GM12878 (cell line): ENCODE measurements at regions not wholly inside any gene's neighbourhood (a gene's known extent, or its start where the extent isn't known, plus 50 kb on each side); places are given as distances from the start of the nearest gene placed in this dataset.

Experiments
- ATAC-seq: fragments of 200-7000 bp; cut with Tn5 transposase; 3 replicates; pipeline ENCODE4 v1.9.1; 2020; ENCODE audit warnings: mild to moderate bottlenecking, moderate library complexity
- BruUV-seq: library from RNA; stranded (reverse); fragments of 400-500 nt; replicated peaks from 2 replicates; lab custom pipeline; 2021; lab: Mats Ljungman, UMichigan
- CTCF ChIA-PET: fragments of 300-600 bp; sonication (Branson Sonifier 250); formaldehyde crosslinking; extraction: SDS; loops from one replicate; lab custom pipeline; 2021; ENCODE audit warnings: inconsistent platforms; lab: Yijun Ruan, JAX
- POLR2A ChIA-PET: fragments of 350-600 bp; formaldehyde crosslinking; extraction: SDS; loops from one replicate; lab custom pipeline; 2021; ENCODE audit warnings: inconsistent platforms; lab: Charles Lee
- RAD21 ChIA-PET: fragments of 300-600 bp; sonication (Branson Sonifier 250); formaldehyde crosslinking; loops from one replicate; lab custom pipeline; 2023; ENCODE audit warnings: antibody characterized with exemption; ENCODE audit not compliant: unreplicated experiment; lab: Charles Lee
- SMC1A ChIA-PET: fragments of 300-600 bp; sonication (Branson Sonifier 250); formaldehyde crosslinking; loops from one replicate; lab custom pipeline; 2023; ENCODE audit not compliant: unreplicated experiment, uncharacterized antibody; lab: Charles Lee
- DNase-seq: peaks from one replicate; pipeline ENCODE4 v3.0.0-alpha.2; 2011; ENCODE audit warnings: low read depth, low spot score
- FAIRE-seq: peaks from 3 replicates; lab custom pipeline; 2011; peaks lifted over from hg19 to GRCh38; lab: Jason Lieb, UNC
- H2AFZ ChIP-seq: 2 replicates; pipeline ENCODE4 v1.6.0; 2011; ENCODE audit warnings: low read depth, low read length, control low read depth; ENCODE audit not compliant: control insufficient read depth
- H3K27ac ChIP-seq: 2 replicates; pipeline ENCODE4 v1.5.1; 2011; ENCODE audit warnings: control low read depth; ENCODE audit not compliant: control insufficient read depth, insufficient read depth
- H3K27me3 ChIP-seq, 2 experiments: replicated peaks in 1 of 2; 2 replicates each; pipeline versions ENCODE4 v1.6.0 to v1.6.1; 2011; ENCODE audit warnings: low read length in 1 of 2; ENCODE audit not compliant: control insufficient read depth in 2 of 2, insufficient read depth in 2 of 2
- H3K36me3 ChIP-seq, 2 experiments: 2 replicates each; pipeline ENCODE4 v1.5.1; 2011; ENCODE audit warnings: low read length in 1 of 2; ENCODE audit not compliant: control insufficient read depth in 2 of 2, insufficient read depth in 2 of 2
- H3K4me1 ChIP-seq: 2 replicates; pipeline ENCODE4 v1.6.1; 2011; ENCODE audit warnings: mild to moderate bottlenecking, low read length, moderate library complexity, mixed read lengths; ENCODE audit not compliant: control insufficient read depth, insufficient read depth
- H3K4me2 ChIP-seq: 2 replicates; pipeline ENCODE4 v1.6.0; 2011; ENCODE audit warnings: control low read depth; ENCODE audit not compliant: control insufficient read depth, insufficient read depth
- H3K4me3 ChIP-seq: fragments of 200-600 bp; sonication (generic); 2 replicates; pipeline ENCODE4 v1.5.1; 2016
- H3K79me2 ChIP-seq: 2 replicates; pipeline ENCODE4 v1.6.0; 2011; ENCODE audit warnings: low read length; ENCODE audit not compliant: control insufficient read depth, insufficient read depth
- H3K9ac ChIP-seq: 2 replicates; pipeline ENCODE4 v1.8.0; 2011; ENCODE audit warnings: low read length, control low read depth, mixed read lengths; ENCODE audit not compliant: control insufficient read depth, insufficient read depth
- H3K9me3 ChIP-seq: replicated peaks from 3 replicates; pipeline ENCODE4 v1.5.1; 2011; ENCODE audit warnings: mild to moderate bottlenecking, low read length; ENCODE audit not compliant: control insufficient read depth, insufficient read depth
- H4K20me1 ChIP-seq: 2 replicates; pipeline ENCODE4 v1.6.0; 2011; ENCODE audit not compliant: control insufficient read depth, insufficient read depth
- BACH1 ChIP-seq: fragments of 450-650 bp; IDR thresholded peaks from 2 replicates; pipeline ENCODE4 v1.6.1; 2017; ENCODE audit warnings: mild to moderate bottlenecking, borderline replicate concordance
- WGBS: methylation state at CpG from one replicate; pipeline ENCODE4 v1.1.6; 2016; ENCODE audit warnings: low lambda C conversion rate; ENCODE audit not compliant: insufficient replicate concordance, insufficient coverage; ENCODE audit errors: missing lambda C conversion rate; 5-methylcytosine and 5-hydroxymethylcytosine counted together
- in situ Hi-C: fragments of 300-500 bp; cut with MboI; formaldehyde crosslinking; loops from 9 replicates; pipeline ENCODE4 v1.14.3; 2018; ENCODE audit warnings: mixed read lengths
- intact Hi-C: fragments of 100-400 bp; cut with micrococcal nuclease; formaldehyde crosslinking; loops from one replicate; pipeline ENCODE4 v1.14.2; 2022; ENCODE audit not compliant: unreplicated experiment
- TF ChIP-seq, protein P1 (sequence below): fragments of 450-650 bp; IDR thresholded peaks from 2 replicates; pipeline ENCODE4 v1.6.1; 2017; ENCODE audit warnings: borderline replicate concordance

DNA sequence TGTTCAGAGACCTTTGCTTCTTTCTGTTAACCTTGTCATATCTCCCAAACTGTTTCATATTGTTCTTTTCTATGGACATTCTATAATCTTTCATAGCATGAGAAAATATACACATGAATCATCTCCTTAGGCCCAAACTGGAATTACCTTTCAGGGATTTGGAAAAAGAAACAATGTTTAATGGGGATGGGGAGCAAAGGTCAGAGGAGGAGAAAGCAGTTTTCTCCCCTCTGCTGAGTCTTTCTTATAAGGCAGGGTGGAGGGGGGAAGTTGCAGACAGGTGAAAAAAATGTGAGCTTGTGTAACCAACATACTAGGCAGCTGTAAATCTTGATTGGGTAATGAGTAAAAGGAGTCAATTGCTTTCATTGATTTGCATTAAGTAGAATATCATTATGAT, 164.1 kb downstream of the BRINP2 start (continued):
- TF ChIP-seq, protein P1, sequence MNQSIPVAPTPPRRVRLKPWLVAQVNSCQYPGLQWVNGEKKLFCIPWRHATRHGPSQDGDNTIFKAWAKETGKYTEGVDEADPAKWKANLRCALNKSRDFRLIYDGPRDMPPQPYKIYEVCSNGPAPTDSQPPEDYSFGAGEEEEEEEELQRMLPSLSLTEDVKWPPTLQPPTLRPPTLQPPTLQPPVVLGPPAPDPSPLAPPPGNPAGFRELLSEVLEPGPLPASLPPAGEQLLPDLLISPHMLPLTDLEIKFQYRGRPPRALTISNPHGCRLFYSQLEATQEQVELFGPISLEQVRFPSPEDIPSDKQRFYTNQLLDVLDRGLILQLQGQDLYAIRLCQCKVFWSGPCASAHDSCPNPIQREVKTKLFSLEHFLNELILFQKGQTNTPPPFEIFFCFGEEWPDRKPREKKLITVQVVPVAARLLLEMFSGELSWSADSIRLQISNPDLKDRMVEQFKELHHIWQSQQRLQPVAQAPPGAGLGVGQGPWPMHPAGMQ: no peak

DNA sequence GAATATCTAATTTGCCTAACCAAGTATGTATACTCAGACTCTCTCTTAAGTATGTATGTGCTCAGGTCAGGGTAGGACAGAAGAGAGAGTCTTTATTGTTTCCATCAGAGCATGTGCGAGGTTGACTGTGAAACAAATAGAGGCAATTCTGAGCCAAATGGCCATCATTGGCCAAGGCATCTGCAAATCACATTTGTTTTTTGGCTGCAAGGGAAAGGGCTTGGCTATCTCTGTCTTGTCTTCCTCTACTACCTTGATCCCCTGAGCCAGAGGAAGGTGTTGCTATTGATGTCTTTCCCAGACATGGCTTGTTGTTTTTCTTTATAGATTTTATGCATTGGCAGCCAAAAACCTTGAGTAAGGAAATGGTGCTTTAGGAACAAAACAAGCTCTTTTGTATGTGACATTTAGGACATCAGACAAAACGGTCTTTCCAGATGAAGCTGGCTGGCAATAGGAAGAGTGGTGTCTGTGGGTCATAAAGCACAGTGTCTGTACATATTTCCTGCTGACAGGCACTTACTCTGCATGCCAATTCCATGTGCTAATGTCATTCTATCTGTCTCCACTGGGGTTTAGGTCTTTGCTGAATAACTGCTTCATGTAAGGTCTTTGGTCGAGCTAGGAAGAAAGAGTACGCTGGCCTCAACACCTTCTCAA, 163.3 kb downstream of the BRINP2 start:
- no TSS peak for BruUV-seq
- intact Hi-C loops: no loop called here
- Histone ChIP-seq H4K20me1 (no peaks in the 10 kb centered on the region), H3K9me3 (no peaks in the 10 kb centered on the region), H3K4me1 (no peaks in the 10 kb centered on the region), H3K79me2 (no peaks in the 10 kb centered on the region), H3K36me3 (no peaks in the 10 kb centered on the region), H3K4me3 (no peak overlapping the region), H3K4me2 (no peak overlapping the region), H2AFZ (no peak overlapping the region), H3K27me3 (no peaks in the 10 kb centered on the region), H3K9ac (no peak overlapping the region), H3K27ac (no peak overlapping the region)
- ChIA-PET CTCF (no interaction called here), SMC1A (interaction anchor here (1.1 kb wide), 1 partner anchor 572 kb away, joined by 3 read pairs; no protein-coding TSS in a partner anchor), RAD21 (no interaction called here), POLR2A (no interaction called here)
- in situ Hi-C loops: no loop called here
- ATAC-seq (no peak), DNase-seq (no peak), FAIRE-seq (no peak)
- WGBS: 29% methylated on average over 4 of the region's 4 CpGs
- no peak for TF ChIP-seq BACH1
